Head of caudate nucleus (tissue), 42 donors: ENCODE measurements at regions not wholly inside any gene's neighbourhood (a gene's known extent, or its start where the extent isn't known, plus 50 kb on each side); places are given as distances from the start of the nearest gene placed in this dataset.
A peak's percentile ranks its signal among the peaks of the same experiment; 100 is the strongest.
"Not testable (repeated sequence)": the region's sequence is repeated elsewhere in the genome, so short reads cannot be mapped to it uniquely, and the experiment has no call there.

Experiments
- DNase-seq, 42 donors: peaks; one replicate each; pipeline versions ENCODE4 v3.0.0 to v3.0.0-alpha.2; 2020 to 2021; ENCODE audit warnings: mixed read lengths in 7 of 42
- intact Hi-C: fragments of 100-400 bp; cut with DNase I; formaldehyde crosslinking; loops from one replicate; pipeline ENCODE4 v1.15.0; 2022

DNA sequence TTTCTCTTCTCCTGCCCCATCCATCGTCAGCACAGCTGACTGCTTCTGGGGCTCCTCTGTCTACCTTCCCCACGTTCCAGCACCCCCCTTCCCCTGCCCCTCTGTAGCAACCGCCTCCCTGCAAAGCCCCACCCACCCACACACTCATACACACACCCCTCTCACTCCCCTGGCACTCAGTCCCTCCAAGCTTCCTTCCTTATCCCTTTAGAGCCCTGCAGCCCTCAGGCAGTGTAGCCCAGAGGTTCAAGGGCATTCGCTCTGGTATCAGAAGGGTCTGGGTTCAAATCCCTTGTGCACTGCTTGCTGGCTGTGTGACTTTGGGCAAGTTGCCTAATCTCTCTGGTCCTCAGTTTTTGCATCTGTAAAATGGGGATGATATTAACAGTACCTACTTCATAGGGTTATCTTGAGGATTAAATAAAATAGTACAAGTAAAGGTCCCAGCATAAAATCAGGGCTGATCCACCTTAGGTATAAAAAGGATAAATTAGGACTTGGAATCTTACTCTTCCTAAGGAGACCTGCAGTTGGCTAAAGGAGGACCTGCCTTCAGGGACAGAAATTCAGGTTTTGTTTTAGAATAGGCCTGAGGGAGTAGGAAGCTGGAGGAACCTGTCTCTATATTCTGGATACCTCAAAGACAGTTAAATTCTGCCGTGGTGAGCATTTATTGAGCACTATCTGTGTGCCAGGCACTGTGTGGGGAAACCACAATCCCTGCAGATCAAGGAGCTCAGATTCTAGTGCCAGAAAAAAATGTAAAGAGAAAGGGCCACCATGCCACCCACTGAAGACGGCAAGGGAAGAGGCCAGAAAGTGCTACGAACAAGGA is 94.1 kb downstream of the SNX5 start:
- intact Hi-C loops: loop anchor here (10.0 kb wide), 1 partner anchor 80 kb away; no protein-coding TSS in a partner anchor
- DNase-seq: no peak

- peak in 11 of 42 donors; percentile 17 to 49 (median 31) for DNase-seq
- intact Hi-C loops: loop anchor here (10.0 kb wide), 1 partner anchor 79 kb away; no protein-coding TSS in a partner anchor
Measured at GRCh38 chr20:17873410-17874270, 95.0 kb downstream of the SNX5 start.

DNA sequence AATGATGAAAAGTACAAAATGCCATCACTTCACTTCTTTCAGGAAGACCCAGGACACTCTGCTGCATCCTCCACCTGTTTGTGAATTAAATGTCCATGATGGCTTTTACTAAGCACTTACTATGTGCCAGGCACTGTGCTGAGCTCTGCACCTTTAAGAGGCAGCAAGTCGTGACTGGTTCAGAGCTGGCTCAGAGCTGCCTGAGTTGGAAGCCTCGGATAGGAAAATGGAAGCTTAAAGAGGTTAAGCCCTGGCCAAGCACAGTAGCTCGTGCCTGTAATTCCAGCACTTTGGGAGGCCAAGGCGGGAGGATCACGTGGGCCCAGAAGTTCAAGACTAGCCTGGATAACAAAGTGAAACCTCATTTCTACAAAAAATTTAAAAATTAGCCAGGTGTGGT is 95.6 kb downstream of the SNX5 start:
- intact Hi-C loops: loop anchor here (10.0 kb wide), 1 partner anchor 78 kb away; no protein-coding TSS in a partner anchor

DNA sequence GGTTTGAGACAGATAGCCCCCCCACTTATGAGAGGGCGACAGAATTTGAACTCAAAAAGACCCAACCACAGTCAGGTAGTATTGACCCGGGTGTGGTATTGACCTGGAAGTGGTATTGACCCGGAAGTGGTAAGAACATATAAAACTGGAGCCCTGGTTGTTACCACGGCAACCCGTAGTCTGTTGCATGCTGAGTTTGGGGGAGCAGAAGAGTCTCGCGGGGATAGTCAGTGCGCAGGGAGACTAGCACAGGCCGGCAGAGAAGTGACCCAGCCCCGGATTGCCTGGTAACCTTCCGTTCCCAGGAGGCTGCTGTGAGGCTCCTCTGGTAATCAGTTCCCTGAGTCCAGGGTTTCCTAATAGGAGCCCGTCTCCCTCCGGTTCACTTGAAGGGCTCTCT is 96.2 kb downstream of the SNX5 start:
- peak in 2 of 42 donors; percentile 6 to 23 for DNase-seq

More for the DNA sequence above, 95.6 kb downstream of the SNX5 start:
- peak in 2 of 42 donors; percentile 19 to 27 for DNase-seq

DNA sequence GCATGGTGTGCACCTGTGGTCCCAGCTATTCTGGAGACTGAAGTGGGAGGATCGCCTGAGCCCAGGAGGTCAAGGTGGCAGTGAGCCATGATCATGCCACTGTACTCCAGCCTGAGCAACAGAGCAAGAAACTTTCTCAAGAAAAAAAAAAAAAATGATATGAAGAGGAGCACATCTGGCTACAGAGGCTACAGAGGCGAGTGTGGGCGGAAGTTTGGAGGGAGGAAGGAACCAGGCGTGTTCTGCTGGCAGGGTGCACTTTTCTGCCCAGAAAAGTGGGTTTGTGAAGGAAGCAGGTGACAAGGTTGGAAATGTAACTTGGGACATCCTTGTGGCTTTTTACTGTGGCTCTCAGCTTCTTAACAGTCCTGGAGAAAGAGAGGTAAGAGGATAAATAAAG is 96.7 kb downstream of the SNX5 start:
- intact Hi-C loops: loop anchor here (10.0 kb wide), 1 partner anchor 77 kb away; no protein-coding TSS in a partner anchor
- peak in 2 of 42 donors; percentile 14 to 28 for DNase-seq

More for the DNA sequence above, 96.2 kb downstream of the SNX5 start:
- intact Hi-C loops: loop anchor here (10.0 kb wide), 1 partner anchor 78 kb away; no protein-coding TSS in a partner anchor

GRCh38 chr20:17871181-17871580 is 97.4 kb downstream of the SNX5 start:
- intact Hi-C loops: loop anchor here (10.0 kb wide), 1 partner anchor 76 kb away; no protein-coding TSS in a partner anchor
- no peak for DNase-seq

- intact Hi-C loops: loop anchor here (10.0 kb wide), 1 partner anchor 75 kb away; no protein-coding TSS in a partner anchor
- peak in 1 of 42 donors; percentile 28 for DNase-seq
Measured at GRCh38 chr20:17870086-17870740, 98.4 kb downstream of the SNX5 start.

DNA sequence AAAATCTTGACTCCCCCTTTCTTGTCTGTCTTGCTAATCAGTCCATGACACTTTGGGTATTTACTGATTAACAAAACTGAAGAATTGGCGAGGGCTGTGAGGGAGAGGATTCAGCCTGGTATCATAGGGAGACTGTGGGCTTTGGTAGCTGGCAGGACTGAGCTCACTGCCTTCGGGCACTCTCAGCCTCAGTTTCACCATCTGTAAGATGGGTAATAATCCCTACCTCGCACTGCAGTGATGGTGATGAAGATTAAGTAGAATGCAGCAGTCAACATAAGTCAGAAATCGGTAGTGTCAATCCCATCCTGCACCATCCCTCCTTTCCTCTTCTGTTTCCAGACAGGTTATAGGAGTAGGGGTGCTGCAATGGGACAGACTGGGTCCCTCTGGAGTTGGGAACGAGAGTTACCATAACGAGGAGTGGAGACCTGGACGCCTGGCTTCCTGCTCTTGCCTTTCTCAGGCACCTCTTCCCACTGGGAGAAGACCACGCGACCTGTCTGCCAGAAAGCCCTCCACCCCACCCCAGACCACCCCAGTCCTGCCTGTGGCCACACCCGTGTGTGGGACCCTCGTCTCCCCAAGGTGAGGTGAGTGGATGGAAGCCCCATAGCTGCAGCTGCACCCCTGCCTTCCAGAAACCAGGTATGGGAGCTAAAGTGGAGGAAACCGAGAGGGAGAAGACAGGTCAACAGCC is 99.1 kb downstream of the SNX5 start:
- intact Hi-C loops: no loop called here
- peak in 1 of 42 donors; percentile 8 for DNase-seq

- peak in 1 of 42 donors; percentile 12 for DNase-seq
- intact Hi-C loops: no loop called here
Measured at GRCh38 chr20:17868700-17869231, 99.8 kb downstream of the SNX5 start.

DNA sequence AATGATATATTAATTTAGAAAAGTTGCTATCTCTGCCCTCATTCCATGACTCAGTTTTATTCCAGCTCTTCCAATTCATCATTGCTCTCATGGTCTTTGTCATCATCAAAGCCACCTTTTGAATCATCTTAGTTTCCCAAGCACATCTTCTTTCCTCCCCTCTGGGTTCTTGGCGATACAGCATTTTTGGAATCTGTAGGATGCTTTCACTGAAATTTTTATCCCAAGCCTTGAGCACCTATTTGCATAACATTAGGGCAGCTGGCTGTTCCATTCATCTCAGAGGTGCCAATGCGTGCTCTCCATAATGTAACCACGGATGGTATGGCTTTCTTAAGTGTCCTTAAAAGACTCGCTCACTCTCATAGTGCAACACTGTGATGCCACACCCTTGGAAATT is 100.4 kb downstream of the SNX5 start:
- intact Hi-C loops: no loop called here
- DNase-seq: no peak

GRCh38 chr20:17867131-17867925 is 101.3 kb downstream of the SNX5 start:
- peak in 1 of 42 donors; percentile 17 for DNase-seq
- intact Hi-C loops: no loop called here

- DNase-seq: no peak
- intact Hi-C loops: no loop called here
Measured at GRCh38 chr20:17866234-17867001, 102.2 kb downstream of the SNX5 start.

DNA sequence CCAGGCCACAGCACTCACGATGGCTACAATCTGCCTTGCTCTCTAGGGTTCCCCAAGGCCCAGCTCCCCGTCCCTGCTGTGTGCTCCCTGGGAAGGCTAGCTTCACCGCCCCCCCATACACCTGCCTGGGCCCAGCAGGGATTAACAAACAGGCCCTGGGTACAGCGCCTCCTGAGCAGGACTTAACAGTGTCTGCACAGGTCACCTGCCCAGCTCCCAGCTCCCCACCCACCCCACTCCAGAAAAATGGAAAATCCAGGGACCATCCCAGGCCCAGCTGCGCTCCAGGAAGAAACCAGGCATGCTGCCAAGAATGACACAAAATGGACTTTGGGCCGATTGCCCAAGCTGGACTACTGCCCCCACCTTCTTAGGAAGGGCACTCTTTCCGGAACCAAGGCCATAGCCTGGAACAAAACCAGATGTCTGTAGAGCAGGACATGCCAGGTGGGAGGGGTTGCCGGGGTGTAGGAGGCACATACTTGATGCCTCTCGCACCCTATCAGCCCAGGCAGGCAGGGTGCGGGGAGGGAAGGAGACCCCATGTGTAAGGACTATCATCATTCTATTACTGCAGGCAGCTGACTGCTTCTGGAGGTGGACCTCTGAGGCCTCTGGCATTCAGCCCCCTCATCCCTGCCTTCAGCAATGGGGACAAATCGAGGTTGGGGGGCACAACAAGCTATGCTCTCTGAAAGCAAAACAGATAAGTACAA is 104.9 kb downstream of the SNX5 start:
- DNase-seq: no peak
- intact Hi-C loops: no loop called here

DNA sequence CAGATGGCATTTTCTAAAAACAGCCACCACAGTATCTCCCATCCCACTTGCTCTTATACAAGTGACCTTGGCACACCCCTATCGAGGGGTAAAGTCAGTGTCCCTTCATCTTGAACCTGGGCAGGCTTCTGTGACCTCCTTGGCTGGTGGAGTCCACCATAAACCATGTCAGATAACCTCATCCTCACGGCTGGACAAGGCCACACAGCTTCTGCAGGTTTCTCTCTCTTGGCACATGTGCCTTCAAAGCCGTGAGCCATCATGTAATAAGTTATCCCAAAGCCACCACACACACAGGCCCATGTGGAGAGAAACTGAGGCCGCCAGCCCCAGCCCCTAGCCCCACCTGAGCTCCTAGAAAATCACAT is 105.4 kb downstream of the SNX5 start:
- no peak for DNase-seq
- intact Hi-C loops: no loop called here

- DNase-seq: no peak
- intact Hi-C loops: no loop called here
Measured at GRCh38 chr20:17862171-17862570, 106.4 kb downstream of the SNX5 start.

DNA sequence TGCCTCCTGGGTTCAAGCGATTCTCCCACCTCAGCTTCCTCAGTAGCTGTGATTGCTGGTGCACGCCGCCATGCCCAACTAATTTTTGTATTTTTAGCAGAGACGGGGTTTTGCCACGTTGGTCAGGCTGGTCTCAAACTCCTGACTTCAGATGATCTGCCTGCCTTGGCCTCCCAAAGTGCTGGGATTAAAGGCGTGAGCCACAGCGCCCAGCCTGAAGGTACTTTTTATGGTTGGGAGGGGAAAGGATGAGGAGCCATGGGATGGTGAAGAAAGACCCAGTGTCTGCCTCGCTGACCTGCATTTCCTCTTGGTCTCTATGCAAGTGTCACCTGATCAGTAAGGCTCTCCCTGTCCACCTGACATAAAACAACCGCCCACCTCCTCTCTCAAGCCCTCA is 107.0 kb downstream of the SNX5 start:
- intact Hi-C loops, DNase-seq: not testable (repeated sequence)
